Activated B cell treated with CpG ODN at 0.5 μM for 24 hours (primary cell): ENCODE measurements at regions not wholly inside any gene's neighbourhood (a gene's known extent, or its start where the extent isn't known, plus 50 kb on each side); places are given as distances from the start of the nearest gene placed in this dataset.
"Not testable (repeated sequence)": the region's sequence is repeated elsewhere in the genome, so short reads cannot be mapped to it uniquely, and the experiment has no call there.

Experiments
- ATAC-seq: fragments of 200-7000 bp; cut with Tn5 transposase; one replicate; pipeline ENCODE4 v1.10.0; 2021; ENCODE audit warnings: low read depth, mild to moderate bottlenecking, moderate library complexity
- CTCF ChIA-PET: fragments of 350-600 bp; sonication (Branson Sonifier 250); formaldehyde crosslinking; loops from one replicate; lab custom pipeline; 2021; ENCODE audit warnings: antibody characterized with exemption; lab: Charles Lee
- POLR2A ChIA-PET: fragments of 350-600 bp; sonication (Branson Sonifier 250); formaldehyde crosslinking; loops from one replicate; lab custom pipeline; 2021; ENCODE audit warnings: antibody characterized with exemption; lab: Charles Lee
- DNase-seq: peaks from one replicate; pipeline ENCODE4 v3.0.0; 2022
- H3K27ac Mint-ChIP-seq: one replicate; pipeline ENCODE4 v1.8.0; 2020; ENCODE audit warnings: mixed read lengths
- H3K27me3 Mint-ChIP-seq: one replicate; pipeline ENCODE4 v1.8.0; 2021; ENCODE audit warnings: mixed read lengths
- H3K36me3 Mint-ChIP-seq: one replicate; pipeline ENCODE4 v1.8.0; 2021; ENCODE audit warnings: low read depth, mixed read lengths
- H3K4me1 Mint-ChIP-seq: one replicate; pipeline ENCODE4 v1.8.0; 2021; ENCODE audit warnings: mixed read lengths
- H3K4me3 Mint-ChIP-seq: one replicate; pipeline ENCODE4 v1.8.0; 2020; ENCODE audit warnings: mild to moderate bottlenecking, mixed read lengths
- H3K9me3 Mint-ChIP-seq: one replicate; pipeline ENCODE4 v1.8.0; 2020; ENCODE audit warnings: mixed read lengths
- intact Hi-C: fragments of 100-400 bp; cut with micrococcal nuclease; formaldehyde crosslinking; loops from one replicate; pipeline ENCODE4 v1.15.1; 2024
- TF ChIP-seq, protein P1 (sequence below): fragments of 200-600 bp; IDR thresholded peaks from one replicate; pipeline ENCODE4 v1.8.0; 2022; ENCODE audit warnings: antibody characterized with exemption, mild to moderate bottlenecking

DNA sequence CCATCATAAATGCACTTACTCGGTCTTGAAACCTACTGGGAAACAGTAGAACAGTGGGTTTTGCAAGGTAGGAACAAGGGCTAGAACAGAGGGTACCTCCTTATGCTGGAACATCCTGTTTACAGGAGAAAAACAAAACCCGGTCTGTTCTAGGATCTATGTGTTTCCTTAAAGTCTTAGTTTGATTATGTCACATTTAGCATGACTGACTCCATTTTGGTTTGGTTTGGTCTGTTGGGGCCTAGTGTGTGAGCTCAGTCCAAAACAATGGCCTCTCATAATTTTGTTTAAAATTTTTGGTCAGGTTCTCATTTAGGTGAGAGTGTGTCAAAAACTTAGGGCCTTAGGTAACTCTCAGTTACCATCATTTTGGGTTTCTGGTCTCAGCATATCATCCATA lies 96.3 kb upstream of the TRIM24 start:
- ATAC-seq (no peak), DNase-seq (no peak)
- Mint-ChIP-seq H3K4me1 (no peaks in the 10 kb centered on the region), H3K36me3 (no peaks in the 10 kb centered on the region), H3K27me3 (no peaks in the 10 kb centered on the region), H3K9me3 (peaks cover 5% of the 10 kb centered on the region), H3K4me3 (no peak overlapping the region), H3K27ac (no peak overlapping the region)
- intact Hi-C loops: no loop called here
- TF ChIP-seq, protein P1, sequence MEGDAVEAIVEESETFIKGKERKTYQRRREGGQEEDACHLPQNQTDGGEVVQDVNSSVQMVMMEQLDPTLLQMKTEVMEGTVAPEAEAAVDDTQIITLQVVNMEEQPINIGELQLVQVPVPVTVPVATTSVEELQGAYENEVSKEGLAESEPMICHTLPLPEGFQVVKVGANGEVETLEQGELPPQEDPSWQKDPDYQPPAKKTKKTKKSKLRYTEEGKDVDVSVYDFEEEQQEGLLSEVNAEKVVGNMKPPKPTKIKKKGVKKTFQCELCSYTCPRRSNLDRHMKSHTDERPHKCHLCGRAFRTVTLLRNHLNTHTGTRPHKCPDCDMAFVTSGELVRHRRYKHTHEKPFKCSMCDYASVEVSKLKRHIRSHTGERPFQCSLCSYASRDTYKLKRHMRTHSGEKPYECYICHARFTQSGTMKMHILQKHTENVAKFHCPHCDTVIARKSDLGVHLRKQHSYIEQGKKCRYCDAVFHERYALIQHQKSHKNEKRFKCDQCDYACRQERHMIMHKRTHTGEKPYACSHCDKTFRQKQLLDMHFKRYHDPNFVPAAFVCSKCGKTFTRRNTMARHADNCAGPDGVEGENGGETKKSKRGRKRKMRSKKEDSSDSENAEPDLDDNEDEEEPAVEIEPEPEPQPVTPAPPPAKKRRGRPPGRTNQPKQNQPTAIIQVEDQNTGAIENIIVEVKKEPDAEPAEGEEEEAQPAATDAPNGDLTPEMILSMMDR: no peak
- POLR2A ChIA-PET: no interaction called here
- CTCF ChIA-PET: no interaction called here

GRCh38 chr7:138366137-138366536 lies 93.9 kb upstream of the TRIM24 start:
- CTCF ChIA-PET, H3K4me1 Mint-ChIP-seq, H3K27ac Mint-ChIP-seq, H3K27me3 Mint-ChIP-seq, H3K36me3 Mint-ChIP-seq, POLR2A ChIA-PET, ATAC-seq, H3K4me3 Mint-ChIP-seq, intact Hi-C loops, DNase-seq: not testable (repeated sequence)
- peaks cover 16% of the 10 kb centered on the region for H3K9me3 Mint-ChIP-seq

DNA sequence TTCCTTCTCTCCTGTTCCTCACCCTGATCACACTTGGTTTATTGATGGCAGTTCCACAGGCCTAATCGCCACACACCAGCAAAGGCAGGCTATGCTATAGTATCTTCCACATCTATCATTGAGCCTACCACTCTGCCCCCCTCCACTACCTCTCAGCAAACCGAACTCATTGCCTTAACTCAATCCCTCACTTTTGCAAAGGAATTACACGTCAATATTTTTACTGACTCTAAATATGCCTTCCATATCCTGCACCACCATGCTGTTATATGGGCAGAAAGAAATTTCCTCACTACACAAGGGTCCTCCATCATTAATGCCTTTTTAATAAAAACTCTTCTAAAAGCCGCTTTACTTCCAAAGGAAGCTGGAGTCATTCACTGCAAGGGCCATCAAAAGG lies 93.4 kb upstream of the TRIM24 start:
- H3K4me1 Mint-ChIP-seq, DNase-seq, POLR2A ChIA-PET, ATAC-seq, H3K27ac Mint-ChIP-seq, intact Hi-C loops, H3K4me3 Mint-ChIP-seq, CTCF ChIA-PET, H3K36me3 Mint-ChIP-seq, H3K27me3 Mint-ChIP-seq: not testable (repeated sequence)
- H3K9me3 Mint-ChIP-seq: peaks cover 20% of the 10 kb centered on the region

DNA sequence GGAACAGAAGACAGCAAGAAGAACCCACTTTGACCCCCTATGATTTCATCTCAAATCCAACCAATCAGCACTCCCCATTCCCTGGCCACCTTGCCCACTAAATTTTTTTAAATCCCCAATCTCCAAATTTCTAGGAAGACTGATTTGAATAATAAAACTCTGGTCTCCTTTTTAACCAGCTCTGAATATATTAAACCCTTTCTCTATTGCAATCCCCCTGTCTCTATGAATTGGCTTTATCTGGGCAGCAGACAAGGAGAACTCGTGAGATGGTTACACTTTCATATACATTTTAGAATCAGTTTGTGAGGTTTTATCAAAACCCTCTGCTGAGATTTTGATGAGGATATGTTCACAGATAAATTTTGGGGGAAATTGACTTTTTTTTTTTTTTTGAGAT lies 90.3 kb upstream of the TRIM24 start:
- ATAC-seq (no peak), DNase-seq (no peak)
- no peaks in the 10 kb centered on the region for H3K4me1 Mint-ChIP-seq
- H3K9me3 Mint-ChIP-seq: peaks cover 20% of the 10 kb centered on the region
- CTCF ChIA-PET: no interaction called here
- intact Hi-C loops: no loop called here
- H3K27ac Mint-ChIP-seq: no peak overlapping the region
- H3K27me3 Mint-ChIP-seq: no peaks in the 10 kb centered on the region
- POLR2A ChIA-PET: no interaction called here
- no peaks in the 10 kb centered on the region for H3K36me3 Mint-ChIP-seq
- no peak overlapping the region for H3K4me3 Mint-ChIP-seq
- TF ChIP-seq, protein P1: no peak

- ATAC-seq (no peak), DNase-seq (no peak)
- TF ChIP-seq, protein P1: no peak
- ChIA-PET POLR2A (no interaction called here), CTCF (no interaction called here)
- H3K4me1 Mint-ChIP-seq: no peaks in the 10 kb centered on the region
- H3K27ac Mint-ChIP-seq: no peak overlapping the region
- no peak overlapping the region for H3K4me3 Mint-ChIP-seq
- H3K36me3 Mint-ChIP-seq: no peaks in the 10 kb centered on the region
- H3K9me3 Mint-ChIP-seq: peaks cover 20% of the 10 kb centered on the region
- no peaks in the 10 kb centered on the region for H3K27me3 Mint-ChIP-seq
- intact Hi-C loops: no loop called here
These were observed 89.1 kb upstream of the TRIM24 start for GRCh38 chr7:138370956-138371355.

GRCh38 chr7:138374119-138374693 lies 85.9 kb upstream of the TRIM24 start:
- intact Hi-C loops: no loop called here
- Mint-ChIP-seq H3K27ac (no peak overlapping the region), H3K36me3 (no peaks in the 10 kb centered on the region), H3K27me3 (no peaks in the 10 kb centered on the region), H3K4me3 (no peak overlapping the region), H3K4me1 (no peaks in the 10 kb centered on the region), H3K9me3 (peaks cover 16% of the 10 kb centered on the region)
- ChIA-PET POLR2A (no interaction called here), CTCF (no interaction called here)
- TF ChIP-seq, protein P1: no peak
- no peak for ATAC-seq
- no peak for DNase-seq
